Osteocyte (in vitro differentiated cells): ENCODE measurements at regions not wholly inside any gene's neighbourhood (a gene's known extent, or its start where the extent isn't known, plus 50 kb on each side); places are given as distances from the start of the nearest gene placed in this dataset.

Experiments
- DNase-seq: peaks from one replicate; pipeline ENCODE4 v3.0.0; 2021; ENCODE audit warnings: mixed read lengths; ENCODE audit not compliant: unreplicated experiment; ENCODE audit errors: extremely low spot score
- H3K27ac Mint-ChIP-seq: one replicate; pipeline ENCODE4 v1.8.0; 2021; ENCODE audit warnings: mild to moderate bottlenecking, mixed read lengths; ENCODE audit not compliant: unreplicated experiment
- H3K27me3 Mint-ChIP-seq: one replicate; pipeline ENCODE4 v1.8.0; 2021; ENCODE audit warnings: mixed read lengths; ENCODE audit not compliant: unreplicated experiment
- H3K36me3 Mint-ChIP-seq: one replicate; pipeline ENCODE4 v1.8.0; 2021; ENCODE audit warnings: mixed read lengths; ENCODE audit not compliant: unreplicated experiment
- H3K4me1 Mint-ChIP-seq: one replicate; pipeline ENCODE4 v1.8.0; 2021; ENCODE audit warnings: mixed read lengths; ENCODE audit not compliant: unreplicated experiment
- H3K4me3 Mint-ChIP-seq: one replicate; pipeline ENCODE4 v1.8.0; 2021; ENCODE audit warnings: mild to moderate bottlenecking, moderate library complexity, mixed read lengths; ENCODE audit not compliant: unreplicated experiment
- H3K9me3 Mint-ChIP-seq: one replicate; pipeline ENCODE4 v1.8.0; 2021; ENCODE audit warnings: mixed read lengths; ENCODE audit not compliant: unreplicated experiment
- TF ChIP-seq, protein P1 (sequence below): fragments of 200-600 bp; sonication (generic); IDR thresholded peaks from 2 replicates; pipeline ENCODE4 v1.5.0; 2021; ENCODE audit warnings: antibody characterized with exemption, mild to moderate bottlenecking, moderate library complexity

DNA sequence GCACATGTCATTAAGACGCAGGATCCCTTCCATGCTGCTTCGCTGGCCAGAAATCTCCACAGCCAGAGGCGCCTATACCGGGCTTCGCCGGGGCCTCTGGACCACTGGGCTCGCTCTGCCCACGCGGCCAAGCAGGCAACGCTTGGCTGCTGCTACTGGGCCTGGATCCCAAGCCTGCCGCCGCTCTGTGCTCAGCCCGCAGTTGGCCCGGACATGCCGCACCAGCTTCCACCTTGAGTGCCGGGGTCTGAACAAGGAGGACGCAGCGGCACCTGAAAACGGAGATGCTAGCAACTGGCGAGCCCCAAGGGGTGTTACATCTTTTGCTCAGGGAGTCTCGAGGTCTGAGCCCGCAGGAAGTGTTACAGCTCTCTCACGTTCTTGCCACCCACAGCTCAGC is 409.9 kb upstream of the SGCG start:
- Mint-ChIP-seq H3K36me3 (no peaks in the 10 kb centered on the region), H3K4me3 (no peak overlapping the region), H3K27me3 (no peaks in the 10 kb centered on the region), H3K4me1 (no peaks in the 10 kb centered on the region), H3K27ac (no peak overlapping the region), H3K9me3 (no peaks in the 10 kb centered on the region)
- no peak for DNase-seq
- TF ChIP-seq, protein P1, sequence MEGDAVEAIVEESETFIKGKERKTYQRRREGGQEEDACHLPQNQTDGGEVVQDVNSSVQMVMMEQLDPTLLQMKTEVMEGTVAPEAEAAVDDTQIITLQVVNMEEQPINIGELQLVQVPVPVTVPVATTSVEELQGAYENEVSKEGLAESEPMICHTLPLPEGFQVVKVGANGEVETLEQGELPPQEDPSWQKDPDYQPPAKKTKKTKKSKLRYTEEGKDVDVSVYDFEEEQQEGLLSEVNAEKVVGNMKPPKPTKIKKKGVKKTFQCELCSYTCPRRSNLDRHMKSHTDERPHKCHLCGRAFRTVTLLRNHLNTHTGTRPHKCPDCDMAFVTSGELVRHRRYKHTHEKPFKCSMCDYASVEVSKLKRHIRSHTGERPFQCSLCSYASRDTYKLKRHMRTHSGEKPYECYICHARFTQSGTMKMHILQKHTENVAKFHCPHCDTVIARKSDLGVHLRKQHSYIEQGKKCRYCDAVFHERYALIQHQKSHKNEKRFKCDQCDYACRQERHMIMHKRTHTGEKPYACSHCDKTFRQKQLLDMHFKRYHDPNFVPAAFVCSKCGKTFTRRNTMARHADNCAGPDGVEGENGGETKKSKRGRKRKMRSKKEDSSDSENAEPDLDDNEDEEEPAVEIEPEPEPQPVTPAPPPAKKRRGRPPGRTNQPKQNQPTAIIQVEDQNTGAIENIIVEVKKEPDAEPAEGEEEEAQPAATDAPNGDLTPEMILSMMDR: no peak

DNA sequence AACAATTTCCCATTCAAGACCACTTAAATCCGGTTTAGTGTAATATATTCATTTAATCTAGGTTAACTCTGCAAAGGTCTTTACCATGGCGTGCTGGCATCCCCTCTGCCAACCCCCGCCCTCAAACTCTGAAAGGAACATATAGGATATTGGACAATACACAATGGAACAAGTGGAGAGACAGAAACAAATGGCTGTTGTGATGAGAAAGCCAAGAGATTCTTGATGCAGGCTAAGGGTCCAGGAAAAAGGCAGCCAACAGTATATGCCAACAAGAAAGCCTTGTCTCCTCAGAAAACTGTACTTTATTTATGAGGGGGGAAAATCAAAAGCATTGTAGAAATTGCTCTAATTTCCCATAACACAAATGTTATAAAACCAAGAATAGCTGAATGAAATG is 407.3 kb upstream of the SGCG start:
- Mint-ChIP-seq H3K4me3 (no peak overlapping the region), H3K27me3 (no peaks in the 10 kb centered on the region), H3K27ac (no peak overlapping the region), H3K36me3 (no peaks in the 10 kb centered on the region), H3K9me3 (no peaks in the 10 kb centered on the region), H3K4me1 (no peaks in the 10 kb centered on the region)
- no peak for DNase-seq
- TF ChIP-seq, protein P1: no peak

DNA sequence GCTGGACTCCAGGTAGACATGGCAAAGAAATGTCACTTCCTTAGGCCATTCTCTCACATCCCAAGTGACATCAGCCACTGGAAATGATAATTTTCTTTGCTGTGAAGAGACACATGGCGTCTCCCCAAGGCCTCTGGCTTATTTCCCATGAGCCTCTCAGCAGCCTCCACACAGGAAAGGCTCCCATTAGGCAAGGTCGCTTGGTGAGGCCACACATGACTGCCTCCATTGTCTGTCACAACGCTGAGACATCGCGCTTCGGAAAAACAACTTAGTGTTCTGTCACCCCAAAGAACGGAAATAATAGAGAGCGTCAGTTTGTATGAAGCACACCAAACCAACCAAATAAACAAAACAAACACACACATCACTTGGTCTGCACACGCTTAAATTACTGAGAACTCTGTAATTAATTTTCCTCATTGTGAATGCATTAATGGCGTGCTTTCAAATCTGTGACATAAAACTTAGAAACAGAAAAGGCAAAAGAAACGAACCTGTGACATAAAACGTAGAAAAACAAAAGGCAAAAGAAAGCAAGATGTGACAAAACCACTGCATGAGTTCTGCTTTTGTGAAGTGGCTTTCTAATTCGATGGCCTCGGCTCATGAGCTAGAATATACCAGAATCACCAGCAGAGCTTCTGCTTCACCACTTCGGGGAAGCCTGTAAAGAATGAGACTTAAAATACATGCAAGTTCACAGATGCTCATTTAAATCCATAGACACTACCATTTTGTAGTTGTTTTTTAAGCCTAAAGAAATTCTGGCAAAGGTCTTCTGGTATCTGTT is 404.2 kb upstream of the SGCG start:
- Mint-ChIP-seq H3K27me3 (no peaks in the 10 kb centered on the region), H3K9me3 (peaks cover 11% of the 10 kb centered on the region), H3K27ac (no peak overlapping the region), H3K4me3 (no peak overlapping the region), H3K36me3 (no peaks in the 10 kb centered on the region), H3K4me1 (no peaks in the 10 kb centered on the region)
- TF ChIP-seq, protein P1: no peak
- DNase-seq: no peak

DNA sequence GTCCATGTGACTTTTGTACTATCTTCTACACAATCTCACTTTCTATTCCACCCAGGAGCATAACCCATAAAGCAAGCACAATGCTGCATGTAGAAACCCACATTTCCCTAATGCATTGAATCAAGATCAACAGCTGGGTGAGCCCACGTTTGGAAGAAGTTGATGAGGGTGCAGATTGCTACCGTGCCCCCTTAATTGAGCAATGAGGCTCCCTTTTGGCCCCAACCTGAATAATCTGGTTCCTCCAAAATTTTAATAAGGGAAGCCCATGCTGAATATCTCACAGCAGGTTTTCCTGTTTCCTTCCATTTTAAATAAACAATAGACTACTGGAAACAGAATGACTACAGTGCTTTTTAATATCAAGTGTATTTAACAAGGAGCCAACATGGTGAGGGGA is 403.6 kb upstream of the SGCG start:
- no peak overlapping the region for H3K4me3 Mint-ChIP-seq
- no peak overlapping the region for H3K27ac Mint-ChIP-seq
- DNase-seq: no peak
- no peaks in the 10 kb centered on the region for H3K27me3 Mint-ChIP-seq
- no peaks in the 10 kb centered on the region for H3K36me3 Mint-ChIP-seq
- TF ChIP-seq, protein P1: no peak
- H3K9me3 Mint-ChIP-seq: peaks cover 11% of the 10 kb centered on the region
- no peaks in the 10 kb centered on the region for H3K4me1 Mint-ChIP-seq

DNA sequence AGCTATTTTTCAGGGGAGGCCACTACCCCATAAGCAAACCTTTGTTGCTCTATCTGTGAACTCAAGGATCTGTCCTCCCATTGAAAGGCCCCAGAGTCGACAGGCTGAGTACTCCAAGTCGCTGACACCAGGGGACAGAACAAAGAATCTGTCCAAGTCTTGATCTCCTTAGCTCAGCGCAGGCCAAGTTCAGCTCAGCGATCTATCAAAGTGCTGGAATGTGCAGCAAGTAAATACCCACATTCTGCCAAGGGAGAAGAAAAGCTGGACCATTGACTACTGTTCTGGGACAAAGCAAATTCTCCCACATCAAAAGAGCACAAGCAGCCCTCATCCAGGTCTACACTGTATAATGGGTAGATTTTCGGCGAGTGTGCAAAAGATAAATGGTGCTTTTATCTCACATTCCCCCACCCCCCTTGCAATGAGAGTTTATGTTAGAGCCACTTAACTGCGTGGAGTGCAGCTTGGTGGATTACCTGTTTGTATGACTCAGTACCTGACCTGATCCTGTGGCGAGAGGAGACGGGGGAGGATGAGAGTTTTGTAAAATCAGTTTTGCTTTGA is 391.7 kb upstream of the SGCG start:
- TF ChIP-seq, protein P1: no peak
- Mint-ChIP-seq H3K9me3 (no peaks in the 10 kb centered on the region), H3K27ac (no peak overlapping the region), H3K4me1 (peaks cover 3% of the 10 kb centered on the region), H3K4me3 (no peak overlapping the region), H3K36me3 (no peaks in the 10 kb centered on the region), H3K27me3 (peaks cover 8% of the 10 kb centered on the region)
- no peak for DNase-seq
